Stimulated activated CD4-positive, alpha-beta T cell treated with anti-CD3 and anti-CD28 coated beads, Interleukin-1b, Interleukin-23, amount 100 ng/mL, for 24 hours (primary cell): ENCODE measurements at regions not wholly inside any gene's neighbourhood (a gene's known extent, or its start where the extent isn't known, plus 50 kb on each side); places are given as distances from the start of the nearest gene placed in this dataset.
"Not testable (repeated sequence)": the region's sequence is repeated elsewhere in the genome, so short reads cannot be mapped to it uniquely, and the experiment has no call there.

Experiments used
- DNase-seq, 4 experiments: peaks; one replicate each; pipeline ENCODE4 v3.0.0-alpha.2; 2020; ENCODE audit warnings: low read depth in 4 of 4, low spot score in 1 of 4

GRCh38 chr3:182487611-182488010 is 305.7 kb upstream of the ATP11B start:
- no peak for DNase-seq

DNA sequence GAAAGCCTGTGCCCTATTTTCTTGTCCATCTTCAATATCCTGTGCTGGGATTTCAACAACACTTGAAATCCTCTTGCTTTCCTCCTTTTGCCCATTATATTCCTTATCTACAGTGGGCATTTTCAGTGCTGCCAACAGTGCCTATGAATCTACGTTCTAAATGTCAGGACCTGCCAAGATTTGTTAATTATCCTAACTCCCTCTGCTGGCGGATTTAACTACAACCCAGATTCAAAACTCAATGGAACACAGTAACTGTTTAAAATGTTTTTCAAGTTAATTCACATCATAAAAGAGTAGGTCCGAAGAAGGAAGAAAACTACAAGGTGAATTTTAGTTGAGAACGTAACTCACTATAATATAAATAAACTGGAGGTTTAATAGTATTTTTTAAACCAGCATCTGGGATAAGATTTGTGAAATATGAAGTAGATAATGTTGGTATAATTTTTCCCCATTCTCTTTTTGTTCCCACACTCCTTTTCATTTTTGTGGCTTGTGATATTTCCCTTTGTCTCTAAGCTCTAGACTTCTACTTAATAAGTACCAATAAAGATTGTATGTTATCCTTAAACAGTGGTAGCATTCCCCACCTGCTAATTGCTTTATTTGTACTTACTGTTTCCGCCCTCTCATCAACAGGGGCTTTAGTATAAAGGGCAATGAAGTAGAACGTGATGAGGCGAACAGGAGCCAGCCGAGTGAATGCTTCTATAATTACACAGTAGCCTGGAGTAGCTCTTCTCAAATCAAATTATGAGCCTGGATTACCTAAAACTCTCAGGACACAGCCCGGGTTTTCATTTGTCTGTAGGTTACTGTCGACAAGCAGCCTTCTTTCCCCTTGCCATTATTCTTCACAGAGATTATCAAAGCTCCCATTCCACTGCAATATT is 302.5 kb upstream of the ATP11B start:
- DNase-seq, result no peak

- DNase-seq, result no peak
Observed at GRCh38 chr3:182491577-182491976, 301.7 kb upstream of the ATP11B start.

- DNase-seq, result no peak
Observed at GRCh38 chr3:182492536-182492935, 300.8 kb upstream of the ATP11B start.

DNA sequence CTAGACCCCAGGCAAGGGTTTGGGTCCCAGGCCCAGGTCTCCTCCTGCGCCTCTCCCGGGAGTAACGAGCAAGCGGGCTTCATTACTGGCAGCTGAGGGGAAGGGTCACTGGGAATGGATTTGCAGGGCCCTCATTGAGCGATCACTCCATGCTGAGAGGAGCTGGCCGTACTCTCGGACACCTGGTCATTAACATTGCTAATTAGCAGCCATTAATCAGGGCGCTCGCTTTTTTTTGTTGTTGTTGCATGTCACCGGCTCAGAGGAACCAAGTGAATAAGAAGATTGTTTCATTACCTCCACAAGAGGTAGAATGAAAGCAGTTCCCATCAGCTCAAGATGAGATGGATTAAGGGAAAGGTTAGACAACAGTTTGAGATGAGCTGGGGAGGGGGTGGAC is 293.0 kb upstream of the ATP11B start:
- DNase-seq, result no peak

DNA sequence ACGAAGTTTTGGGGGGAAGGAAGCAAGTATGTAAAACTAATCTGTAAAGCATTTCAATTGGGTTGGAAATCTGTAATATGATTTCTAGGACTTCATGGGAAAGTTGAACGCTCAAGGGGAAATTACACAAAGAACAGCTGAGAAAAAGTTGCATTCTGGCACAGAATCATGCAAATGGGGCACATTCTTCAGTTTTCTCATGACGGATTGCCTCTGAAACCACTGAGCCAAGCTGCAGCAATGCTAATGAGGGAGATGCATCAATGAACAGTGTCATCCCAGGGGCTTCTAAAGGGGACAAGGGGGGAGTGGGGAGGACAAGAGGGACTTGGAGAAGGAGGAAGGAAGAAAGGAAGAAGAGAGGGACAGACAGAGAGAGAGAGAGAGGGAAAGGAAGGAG is 291.4 kb upstream of the ATP11B start:
- DNase-seq, result no peak

GRCh38 chr3:182503401-182503800 is 289.9 kb upstream of the ATP11B start:
- no peak for DNase-seq

DNA sequence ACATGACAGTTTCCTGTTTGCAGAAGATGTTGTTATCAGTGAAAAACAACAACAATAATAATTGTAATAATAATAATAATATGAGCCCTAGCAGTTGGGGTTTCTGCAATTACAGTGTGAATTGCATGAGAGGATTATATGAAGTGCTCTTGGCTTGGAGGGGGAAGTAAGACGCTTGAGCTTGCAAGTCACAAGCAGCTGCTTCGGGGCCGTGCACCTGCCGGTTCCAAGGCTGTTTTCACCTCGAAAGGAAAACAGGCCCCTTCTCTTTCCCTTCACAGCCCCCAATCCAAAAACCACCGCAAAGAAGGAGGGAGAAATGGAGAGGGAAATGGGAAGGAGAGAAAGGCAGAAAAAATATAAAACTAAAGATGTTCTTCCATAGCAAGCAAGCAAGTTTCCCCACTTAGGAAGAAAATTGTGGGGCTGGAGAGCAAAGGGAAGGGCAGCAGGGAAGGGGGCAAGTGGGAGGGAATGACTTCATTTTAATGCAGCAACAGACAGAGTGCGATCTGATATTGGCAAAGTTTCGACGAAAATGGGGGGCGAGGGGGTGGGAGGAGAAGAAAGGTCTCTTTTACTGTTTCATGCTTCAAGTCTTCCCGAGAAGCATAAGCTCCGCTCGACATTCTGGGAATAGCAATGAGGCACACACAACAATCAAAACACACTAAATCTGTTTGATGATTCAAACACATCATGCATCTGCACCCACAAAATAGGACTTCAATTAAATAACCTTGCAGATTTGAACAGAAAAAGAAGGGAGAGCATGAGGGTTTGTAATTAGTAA is 284.2 kb upstream of the ATP11B start:
- DNase-seq, result no peak

- no peak for DNase-seq
Observed at GRCh38 chr3:182509844-182510460, 283.4 kb upstream of the ATP11B start.

DNA sequence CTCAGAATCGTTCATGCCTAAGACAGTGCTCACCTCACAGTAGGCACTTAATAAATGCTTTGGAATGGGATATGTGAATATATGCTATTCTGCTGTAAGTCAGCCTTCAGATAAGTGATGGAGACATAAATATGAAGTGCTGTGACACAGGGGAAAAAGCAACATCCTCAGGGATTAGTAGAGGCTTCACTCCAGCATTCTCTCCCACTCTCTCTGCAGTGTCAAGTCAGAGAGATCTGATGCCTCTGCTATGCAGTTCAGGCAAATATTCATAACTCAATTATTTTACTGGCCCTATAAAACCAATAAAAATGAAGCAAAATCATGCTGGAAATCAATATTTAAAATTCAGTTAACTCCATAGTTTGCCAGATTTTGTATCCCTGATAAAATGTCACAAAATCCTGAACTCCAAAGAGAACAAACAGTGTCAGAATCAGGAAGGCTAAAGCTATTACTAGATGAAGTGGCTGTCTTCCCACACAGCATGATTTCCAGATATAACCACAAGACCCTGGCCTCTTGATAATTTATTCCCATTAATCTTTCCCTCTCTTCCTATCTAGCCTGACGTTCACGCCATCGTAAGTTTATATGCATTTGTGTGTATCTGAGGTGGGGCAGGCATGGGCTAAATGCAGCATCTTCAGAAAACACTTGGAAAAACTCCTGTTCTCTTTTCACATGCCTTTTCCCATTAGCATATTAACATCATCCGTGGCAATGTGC is 278.9 kb upstream of the ATP11B start:
- DNase-seq, result no peak

- no peak for DNase-seq
Observed at GRCh38 chr3:182516597-182517336, 276.5 kb upstream of the ATP11B start.

- DNase-seq, result no peak
Observed at GRCh38 chr3:182519569-182519968, 273.7 kb upstream of the ATP11B start.

- no peak for DNase-seq
Observed at GRCh38 chr3:182521339-182521738, 272.0 kb upstream of the ATP11B start.

DNA sequence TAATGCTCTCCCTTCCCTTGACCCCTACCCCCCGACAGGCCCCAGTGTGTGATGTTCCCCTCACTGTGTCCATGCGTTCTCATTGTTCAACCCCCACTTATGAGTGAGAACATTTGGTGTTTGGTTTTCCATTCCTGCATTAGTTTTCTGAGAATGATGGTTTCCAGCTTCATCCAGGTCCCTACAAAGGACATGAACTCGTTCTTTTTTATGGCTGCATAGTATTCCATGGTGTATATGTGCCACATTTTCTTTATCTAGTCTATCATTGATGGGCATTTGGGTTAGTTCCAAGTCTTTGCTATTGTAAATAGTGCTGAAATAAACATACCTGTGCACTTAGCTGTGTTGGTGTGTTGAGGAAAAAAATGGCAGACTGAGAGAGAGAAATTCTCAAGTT is 269.9 kb upstream of the ATP11B start:
- not testable (repeated sequence) for DNase-seq

- DNase-seq, result no peak
Observed at GRCh38 chr3:182523836-182524235, 269.5 kb upstream of the ATP11B start.

GRCh38 chr3:182524711-182525401 is 268.4 kb upstream of the ATP11B start:
- DNase-seq, result no peak

DNA sequence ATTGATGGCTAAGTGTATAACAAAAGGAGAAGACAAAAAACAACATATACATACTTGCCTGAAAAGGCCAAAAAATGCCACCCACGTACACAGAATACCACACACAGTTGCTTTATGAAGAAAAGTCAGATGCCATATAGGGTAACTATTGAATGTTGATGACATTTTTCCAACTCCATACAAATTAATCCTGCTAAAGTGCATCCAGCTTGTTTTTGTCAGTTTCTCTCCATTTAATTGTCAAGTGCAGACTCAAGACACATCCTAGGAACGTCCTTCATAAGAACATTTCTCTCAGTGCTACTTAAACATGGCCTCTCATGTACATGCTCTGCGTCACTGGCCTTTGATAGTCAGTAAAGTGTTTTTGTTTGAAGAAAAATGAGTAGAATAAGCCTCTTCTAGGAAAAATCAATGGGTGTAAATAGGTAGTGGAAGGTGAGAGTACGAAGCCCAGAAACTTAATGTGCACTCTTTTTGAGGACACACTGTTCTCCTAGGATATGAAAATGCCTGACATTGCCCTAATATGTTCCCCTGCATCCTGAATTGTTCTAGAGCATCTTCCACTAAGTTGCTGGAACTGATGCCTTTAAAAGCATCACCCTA is 267.4 kb upstream of the ATP11B start:
- no peak for DNase-seq

- DNase-seq, result no peak
Observed at GRCh38 chr3:182527745-182528144, 265.6 kb upstream of the ATP11B start.

GRCh38 chr3:182530316-182530715 is 263.0 kb upstream of the ATP11B start:
- no peak for DNase-seq
